NCI-H1092 treated with DMSO at 0.1 percent for 48 hours (cell line): ENCODE measurements at regions not wholly inside any gene's neighbourhood (a gene's known extent, or its start where the extent isn't known, plus 50 kb on each side); places are given as distances from the start of the nearest gene placed in this dataset.

Experiments used
- DNase-seq: peaks from one replicate; lab custom pipeline; 2025; lab: John Stamatoyannopoulos, UW

- DNase-seq: no peak
Measured at GRCh38 chr11:111035746-111036145, 209.8 kb upstream of the POU2AF2 start.

GRCh38 chr11:111026241-111026640, 219.3 kb upstream of the POU2AF2 start:
- DNase-seq: no peak

DNA sequence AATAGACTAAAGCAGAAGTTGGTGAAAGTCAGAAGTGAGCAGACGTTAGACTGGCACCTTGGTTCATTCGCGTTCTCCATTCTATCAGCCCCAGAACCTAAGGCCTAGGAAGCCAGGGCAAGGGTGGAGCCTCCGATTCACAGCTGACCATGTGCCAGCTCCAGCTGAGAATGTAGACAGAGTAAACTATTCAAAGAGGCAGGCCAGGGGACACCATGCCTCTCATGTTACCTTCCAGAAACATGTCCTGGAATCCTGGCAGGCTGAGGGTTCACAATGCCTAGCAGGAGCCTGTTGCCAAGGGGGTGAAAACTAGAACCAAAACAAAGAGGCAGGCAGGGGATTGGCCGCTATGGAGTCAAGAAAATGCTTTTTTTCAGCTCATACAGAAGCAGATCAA, 224.4 kb upstream of the POU2AF2 start:
- no peak for DNase-seq

DNA sequence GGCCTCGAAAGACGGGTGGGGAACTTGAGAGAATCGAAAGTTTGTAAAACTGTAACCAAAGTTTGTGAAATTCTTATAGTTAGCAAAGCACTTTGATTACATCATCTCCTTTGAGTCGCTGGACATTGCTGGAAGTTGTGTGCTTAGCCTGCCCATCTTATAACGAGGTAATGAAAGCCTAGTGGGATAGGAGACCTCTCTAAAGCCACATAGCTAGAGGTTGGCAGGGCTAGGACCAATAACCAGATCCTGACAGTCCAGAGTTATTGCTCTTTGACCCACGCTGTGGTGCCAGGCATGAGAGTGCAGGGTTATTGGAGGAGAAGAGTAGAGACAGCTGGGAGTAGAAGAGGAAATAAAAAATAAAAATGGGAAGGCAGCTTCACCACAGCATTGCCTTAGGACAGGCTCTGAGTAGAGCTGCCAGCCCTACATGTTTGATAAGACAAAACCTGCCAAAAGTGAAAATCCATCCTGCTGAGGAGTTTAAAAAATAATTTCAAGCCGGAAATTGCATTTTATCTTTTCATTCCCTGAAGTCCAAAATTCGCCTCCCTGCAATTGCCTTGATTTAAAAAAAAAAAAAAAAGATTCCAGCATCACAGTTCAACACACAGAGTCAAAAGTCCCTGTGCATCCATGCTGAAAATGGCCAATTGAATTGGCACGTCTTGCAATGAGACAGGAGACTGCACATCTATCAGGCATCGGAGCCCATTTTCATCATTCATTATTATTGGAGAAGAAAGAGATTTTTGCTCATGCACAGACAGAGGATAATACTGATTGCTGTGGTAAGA, 225.5 kb upstream of the POU2AF2 start:
- no peak for DNase-seq

- DNase-seq: no peak
Measured at GRCh38 chr11:111019451-111019850, 226.1 kb upstream of the POU2AF2 start.

DNA sequence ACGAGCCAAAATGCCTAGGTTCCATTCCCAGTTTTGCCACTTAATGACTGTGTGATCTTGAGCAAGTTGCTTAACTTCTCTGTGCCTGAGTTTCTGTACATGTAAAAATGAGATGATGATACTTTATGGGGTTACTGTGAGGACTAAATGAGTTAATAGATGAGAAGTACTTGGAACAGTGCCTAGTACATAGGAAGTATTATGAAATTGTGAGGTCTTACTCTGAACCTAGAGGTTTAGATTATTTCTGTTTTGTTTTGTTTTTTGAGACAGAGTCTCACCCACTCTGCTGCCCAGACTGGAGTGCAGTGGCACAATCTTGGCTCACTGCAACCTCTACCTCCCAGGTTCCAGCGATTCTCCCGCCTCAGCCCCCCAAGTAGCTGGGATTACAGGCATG, 227.0 kb upstream of the POU2AF2 start:
- no peak for DNase-seq

DNA sequence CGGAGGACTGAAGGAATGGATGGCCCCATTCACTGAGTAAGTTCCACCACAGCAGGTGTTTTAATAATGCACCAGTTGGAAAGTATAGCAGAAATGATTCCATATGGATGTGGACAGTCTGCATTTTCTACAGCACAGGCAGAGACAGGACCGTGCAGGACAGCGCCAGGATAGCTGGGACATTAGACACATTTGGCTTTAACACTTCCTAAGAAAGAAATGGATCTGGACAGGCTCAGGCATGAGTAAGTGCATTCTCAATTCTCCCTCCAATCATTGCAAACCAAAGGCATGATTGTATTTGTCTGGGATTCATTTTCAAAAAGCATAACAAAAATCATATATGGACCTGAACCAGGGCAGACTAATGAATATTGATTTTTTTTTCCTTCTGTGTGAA, 233.0 kb upstream of the POU2AF2 start:
- no peak for DNase-seq

DNA sequence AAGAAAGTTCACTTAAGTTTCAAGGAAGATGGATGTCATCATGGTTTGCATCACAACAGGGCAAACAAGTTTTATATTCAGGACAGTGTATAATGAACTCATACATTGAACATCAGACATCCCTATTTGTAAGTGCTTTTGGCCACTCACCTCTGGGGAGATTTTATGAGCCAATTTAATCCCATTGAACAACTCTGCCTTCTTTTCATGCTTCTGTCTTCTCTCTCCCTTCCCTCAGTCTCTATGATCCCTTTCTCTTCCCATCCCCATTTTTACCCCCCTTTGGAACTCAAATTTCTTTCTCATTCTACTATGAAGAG, 234.3 kb upstream of the POU2AF2 start:
- DNase-seq: no peak

DNA sequence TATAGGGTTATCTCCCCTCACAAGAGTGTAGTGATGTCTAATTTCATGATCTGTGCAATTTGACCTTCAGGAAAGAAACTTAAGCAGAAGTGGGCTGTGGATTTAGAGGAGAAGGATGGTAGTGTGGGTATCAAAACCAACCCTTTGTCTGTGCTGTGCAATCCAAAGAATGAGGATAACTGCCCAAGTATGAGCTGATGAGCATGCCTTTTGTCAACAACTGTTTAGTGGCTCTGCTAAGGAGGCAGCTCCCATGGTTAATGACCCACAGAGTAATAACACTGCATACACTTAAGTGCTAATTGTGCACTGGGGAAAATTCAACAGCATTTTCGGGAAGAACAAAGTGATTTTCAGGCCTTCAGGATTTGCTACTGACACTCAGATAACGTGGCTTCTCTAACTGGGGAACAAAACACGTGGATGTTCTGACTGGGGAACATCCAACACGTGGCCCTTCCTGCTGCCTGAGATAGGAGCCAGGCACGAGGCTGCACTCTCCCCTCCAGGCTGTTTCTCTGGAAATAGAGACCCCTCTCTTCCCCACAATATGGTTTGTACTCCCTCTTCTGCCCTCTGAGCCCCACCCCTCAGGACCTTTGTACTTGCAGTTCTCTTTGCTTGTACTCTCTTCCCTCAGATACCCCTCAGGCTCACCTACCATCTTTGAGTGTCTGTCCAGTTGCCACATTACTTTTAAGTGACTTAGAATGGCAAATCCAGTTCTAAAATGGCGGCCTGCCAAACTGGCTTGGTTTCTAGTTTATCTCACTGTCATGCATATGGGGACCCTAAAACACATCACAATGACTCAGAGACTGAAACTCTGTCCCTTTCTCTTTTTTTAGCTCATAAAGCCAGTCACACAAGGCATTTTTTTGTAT, 234.9 kb upstream of the POU2AF2 start:
- DNase-seq: no peak

GRCh38 chr11:111006227-111006626, 239.3 kb upstream of the POU2AF2 start:
- no peak for DNase-seq

GRCh38 chr11:111001986-111002611, 243.4 kb upstream of the POU2AF2 start:
- DNase-seq: no peak

DNA sequence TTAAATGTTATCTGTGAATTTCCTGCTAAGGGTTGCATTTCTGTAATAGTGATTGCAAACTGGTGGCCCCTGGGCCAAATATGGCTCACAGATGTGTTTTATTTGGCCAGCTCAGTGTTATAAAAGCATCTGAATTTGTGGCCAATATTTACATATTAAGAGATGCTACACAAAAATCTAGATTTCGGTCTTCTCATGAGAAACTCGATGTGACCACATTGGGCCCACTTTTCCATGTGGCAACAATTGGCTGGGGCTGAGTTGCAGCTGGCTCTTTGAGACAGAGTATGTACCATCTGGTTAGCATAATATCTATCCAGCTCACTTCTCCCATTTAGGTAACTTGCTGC, 244.5 kb upstream of the POU2AF2 start:
- no peak for DNase-seq

DNA sequence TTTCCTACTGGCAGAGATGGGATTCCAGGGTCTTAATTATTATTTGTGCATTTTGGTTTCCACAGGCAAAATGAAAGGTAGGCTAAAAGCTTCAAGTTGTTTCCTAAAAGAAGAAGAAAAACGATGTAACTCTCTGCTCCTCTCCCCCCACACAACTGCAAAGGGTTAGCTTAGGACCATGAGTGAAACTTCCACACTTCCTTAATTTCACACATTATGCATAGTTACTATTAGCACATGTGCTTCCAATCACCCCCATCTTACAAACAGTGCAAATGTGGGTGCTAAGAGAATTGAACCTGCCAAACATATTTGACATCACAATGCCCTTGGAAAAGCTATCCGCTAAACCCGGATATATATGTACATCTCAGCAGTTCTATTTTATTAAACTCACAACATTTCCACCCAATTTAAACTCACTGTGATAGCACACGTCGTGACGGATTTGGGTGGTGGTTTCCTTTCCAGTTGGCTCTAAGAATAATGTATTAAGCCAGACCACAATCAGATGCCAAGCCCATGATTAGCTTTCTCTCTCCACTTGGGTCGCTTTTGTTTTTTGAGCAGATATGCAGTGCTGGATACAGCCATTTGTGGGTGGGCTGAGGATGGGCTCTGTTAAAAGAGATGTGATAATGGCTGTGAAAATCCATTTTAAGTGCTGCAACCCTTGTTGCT, 245.0 kb upstream of the POU2AF2 start:
- no peak for DNase-seq

DNA sequence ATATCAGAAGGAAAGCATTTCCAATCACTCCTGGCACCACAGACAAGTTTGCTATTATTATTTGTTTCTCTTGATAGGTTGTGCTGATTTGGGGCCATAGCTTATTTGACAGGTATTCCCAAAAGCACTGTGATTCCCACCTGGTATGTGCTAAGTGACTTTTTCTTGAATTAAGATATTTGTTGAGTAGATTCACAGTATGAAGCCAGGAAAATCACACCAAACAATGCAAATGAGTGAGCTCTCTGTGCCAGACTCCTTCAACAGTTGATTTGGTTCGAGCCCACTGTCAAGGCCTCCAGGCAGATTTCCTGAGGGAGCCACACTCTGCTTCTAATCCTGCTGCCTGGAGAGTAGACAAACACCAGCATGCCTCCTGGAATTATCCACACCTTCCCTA, 253.0 kb upstream of the POU2AF2 start:
- DNase-seq: no peak

- DNase-seq: no peak
Measured at GRCh38 chr11:110991661-110992355, 253.7 kb upstream of the POU2AF2 start.

GRCh38 chr11:110990311-110990710, 255.2 kb upstream of the POU2AF2 start:
- no peak for DNase-seq

DNA sequence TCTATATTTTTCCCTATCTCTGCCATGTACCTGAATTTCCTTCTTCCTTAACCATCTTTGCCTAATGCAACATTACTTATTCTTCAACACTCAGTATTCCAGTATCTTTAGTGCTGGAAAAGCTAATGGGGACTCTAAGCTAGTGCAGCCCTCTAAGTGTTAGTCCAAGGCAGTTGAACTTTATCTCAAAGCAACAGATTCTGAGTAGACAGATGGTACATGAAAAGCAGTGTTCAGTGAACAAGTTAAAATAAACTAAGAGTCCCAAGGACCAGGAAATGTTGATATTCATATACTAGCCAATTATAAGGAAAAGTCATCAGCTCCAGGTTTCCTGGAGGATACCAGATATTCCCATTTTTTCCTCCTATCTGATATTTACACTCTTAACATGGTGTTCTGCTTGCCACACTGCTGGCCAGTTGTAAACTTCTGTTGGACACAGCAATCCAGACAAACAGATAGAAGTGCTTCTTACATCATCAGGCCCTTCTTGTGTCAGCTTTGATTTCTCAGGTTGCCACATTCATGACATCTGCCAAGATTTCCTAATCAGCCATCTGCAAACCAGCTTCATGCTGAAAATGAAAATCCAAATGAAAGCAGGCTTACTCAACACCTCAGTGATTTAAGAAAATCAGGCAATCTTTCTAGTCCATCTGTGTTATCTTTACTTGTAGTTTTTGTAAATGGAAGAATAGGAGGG, 255.9 kb upstream of the POU2AF2 start:
- peak; percentile 13 for DNase-seq

DNA sequence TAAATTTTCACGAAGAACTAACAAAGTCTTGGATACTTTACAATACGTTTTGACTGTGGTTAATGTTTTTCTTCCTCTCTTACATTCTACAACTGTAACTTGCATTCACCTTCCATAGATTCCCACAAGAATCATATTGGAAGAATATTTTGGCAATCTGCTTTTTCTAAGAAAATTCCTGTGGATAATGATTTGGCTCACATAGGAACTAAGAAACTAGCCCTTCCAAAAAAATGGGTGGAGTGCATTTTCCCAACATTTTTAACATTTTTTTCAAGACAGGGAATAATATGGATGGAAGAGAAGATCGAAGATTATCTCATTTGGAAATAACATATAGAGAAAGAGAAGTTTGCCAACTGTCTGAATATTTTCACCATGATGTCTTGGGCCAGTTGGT, 256.9 kb upstream of the POU2AF2 start:
- DNase-seq: no peak

- no peak for DNase-seq
Measured at GRCh38 chr11:110986016-110986415, 259.5 kb upstream of the POU2AF2 start.

DNA sequence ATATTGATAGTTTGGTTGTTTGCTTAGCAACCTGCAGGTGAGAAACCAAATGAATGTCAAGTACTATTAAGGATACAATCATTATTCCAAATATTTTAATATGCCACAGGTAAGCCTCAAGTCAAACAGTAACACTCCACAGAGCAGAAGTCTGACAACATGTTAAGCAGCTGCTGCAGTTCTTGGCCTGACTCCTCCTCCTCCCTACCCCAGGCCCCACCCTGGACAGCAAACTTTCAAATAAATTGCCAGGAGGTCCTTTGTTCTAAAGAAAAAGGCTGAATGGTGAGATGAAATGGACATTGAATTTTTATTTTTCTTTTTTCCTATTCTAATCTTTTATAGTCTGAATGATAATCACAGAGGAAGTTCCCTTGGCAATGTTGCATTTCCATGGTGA, 260.0 kb upstream of the POU2AF2 start:
- no peak for DNase-seq

DNA sequence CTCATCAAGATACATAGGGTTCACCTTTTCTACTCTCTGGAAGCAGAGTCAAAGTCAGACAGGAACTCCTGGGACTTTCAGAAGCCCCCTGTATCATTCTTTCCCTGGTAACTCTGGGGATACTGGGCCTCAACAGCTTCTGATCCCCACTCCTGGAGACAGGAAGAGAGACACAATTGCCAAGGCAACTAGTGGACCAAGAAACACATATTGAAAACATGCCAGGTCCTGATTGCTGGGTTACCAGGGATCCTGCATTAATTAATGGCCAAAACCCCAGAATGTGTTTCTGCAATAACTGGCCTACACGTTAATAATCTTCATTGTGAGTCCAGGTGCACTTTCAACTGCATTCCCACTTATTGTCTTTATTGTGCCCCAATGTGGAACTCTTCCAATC, 260.8 kb upstream of the POU2AF2 start:
- DNase-seq: no peak
